Ovary (tissue), 3 donors: ENCODE measurements at regions not wholly inside any gene's neighbourhood (a gene's known extent, or its start where the extent isn't known, plus 50 kb on each side); places are given as distances from the start of the nearest gene placed in this dataset.

ENCODE experiments used
- EP300 ChIP-seq: sonication (generic); formaldehyde crosslinking; IDR thresholded peaks from one replicate; pipeline ENCODE4 v1.6.1; 2017; ENCODE audit warnings: antibody characterized with exemption
- POLR2A ChIP-seq: fragments of 450-650 bp; IDR thresholded peaks from one replicate; pipeline ENCODE4 v1.6.1; 2017; ENCODE audit warnings: antibody characterized with exemption, mild to moderate bottlenecking, moderate library complexity
- TF ChIP-seq, protein P1 (sequence below), 3 donors: fragments of 450-650 bp in 2 of 3; fragments of 200-600 bp in 1 of 3; IDR thresholded peaks; one replicate each; pipeline versions ENCODE4 v1.5.1 to v1.8.0; 2016 to 2022; ENCODE audit warnings: antibody characterized with exemption in 3 of 3, mild to moderate bottlenecking in 1 of 3
- donor health status: DM: no; HTN: no; CAD: no.

DNA sequence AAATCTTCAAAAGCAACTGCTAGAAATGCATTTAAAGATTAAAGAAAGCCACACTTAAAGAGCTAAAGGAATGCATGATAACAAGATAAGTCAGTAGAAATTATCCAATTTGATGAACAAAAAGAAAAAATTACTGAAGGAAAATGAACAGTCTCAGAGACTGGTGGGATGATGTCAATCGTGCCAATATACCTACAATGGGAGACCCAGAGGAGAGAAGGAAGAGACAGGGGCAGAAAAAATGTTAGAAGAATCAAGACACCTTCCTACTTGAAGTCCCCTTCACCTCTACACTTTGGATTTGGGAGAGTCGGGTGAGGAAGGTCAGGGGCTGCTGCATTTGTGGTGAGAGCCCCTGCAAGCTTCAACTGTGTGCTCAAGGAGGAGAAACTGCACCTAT, 216.3 kb downstream of the BUD13 start:
- TF ChIP-seq POLR2A (no peak), EP300 (no peak)
- TF ChIP-seq, protein P1, sequence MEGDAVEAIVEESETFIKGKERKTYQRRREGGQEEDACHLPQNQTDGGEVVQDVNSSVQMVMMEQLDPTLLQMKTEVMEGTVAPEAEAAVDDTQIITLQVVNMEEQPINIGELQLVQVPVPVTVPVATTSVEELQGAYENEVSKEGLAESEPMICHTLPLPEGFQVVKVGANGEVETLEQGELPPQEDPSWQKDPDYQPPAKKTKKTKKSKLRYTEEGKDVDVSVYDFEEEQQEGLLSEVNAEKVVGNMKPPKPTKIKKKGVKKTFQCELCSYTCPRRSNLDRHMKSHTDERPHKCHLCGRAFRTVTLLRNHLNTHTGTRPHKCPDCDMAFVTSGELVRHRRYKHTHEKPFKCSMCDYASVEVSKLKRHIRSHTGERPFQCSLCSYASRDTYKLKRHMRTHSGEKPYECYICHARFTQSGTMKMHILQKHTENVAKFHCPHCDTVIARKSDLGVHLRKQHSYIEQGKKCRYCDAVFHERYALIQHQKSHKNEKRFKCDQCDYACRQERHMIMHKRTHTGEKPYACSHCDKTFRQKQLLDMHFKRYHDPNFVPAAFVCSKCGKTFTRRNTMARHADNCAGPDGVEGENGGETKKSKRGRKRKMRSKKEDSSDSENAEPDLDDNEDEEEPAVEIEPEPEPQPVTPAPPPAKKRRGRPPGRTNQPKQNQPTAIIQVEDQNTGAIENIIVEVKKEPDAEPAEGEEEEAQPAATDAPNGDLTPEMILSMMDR (IDR thresholded peaks at IDR 0.05), result no peak
